K562 (cell line): ENCODE measurements at regions not wholly inside any gene's neighbourhood (a gene's known extent, or its start where the extent isn't known, plus 50 kb on each side); places are given as distances from the start of the nearest gene placed in this dataset.

Experiments
- ATAC-seq: fragments of 200-7000 bp; cut with Tn5 transposase; 3 replicates; pipeline ENCODE4 v1.9.1; 2020; ENCODE audit warnings: moderate library complexity
- BruUV-seq: library from RNA; stranded (reverse); fragments of 400-500 nt; replicated peaks from 2 replicates; lab custom pipeline; 2021; lab: Mats Ljungman, UMichigan
- CTCF ChIA-PET: fragments of 300-600 bp; formaldehyde crosslinking; extraction: SDS; loops from one replicate; lab custom pipeline; 2021; ENCODE audit warnings: low intra/inter-chr PET ratio; lab: Yijun Ruan, JAX
- POLR2A ChIA-PET: fragments of 300-600, 350-650 bp; sonication (Branson Sonifier 250); formaldehyde crosslinking; extraction: SDS; loops from one replicate; lab custom pipeline; 2021; ENCODE audit warnings: antibody characterized with exemption, inconsistent platforms; lab: Yijun Ruan, JAX
- DNase-seq, 4 experiments: peaks; one replicate each; pipeline versions ENCODE4 v3.0.0 to v3.0.0-alpha.2; 2011 to 2018; ENCODE audit warnings: low spot score in 3 of 4, mixed read lengths in 3 of 4; ENCODE audit errors: extremely low read depth in 1 of 4
- FAIRE-seq: peaks from 2 replicates; lab custom pipeline; 2011; peaks lifted over from hg19 to GRCh38; lab: Jason Lieb, UNC
- H2AFZ ChIP-seq: 2 replicates; pipeline ENCODE4 v1.6.0; 2011; ENCODE audit warnings: low read depth, low read length, control low read depth, inconsistent platforms
- H3K27ac ChIP-seq: fragments of 200-600 bp; 3 replicates; pipeline ENCODE4 v1.8.0; 2011; ENCODE audit warnings: low read depth, mild to moderate bottlenecking, control low read depth, inconsistent platforms, low read length, moderate library complexity, mixed read lengths; ENCODE audit errors: extremely low read depth
- H3K27me3 ChIP-seq, 2 experiments: fragments of 300-600 bp in 1 of 2; 2 replicates in 1 of 2; 3 replicates in 1 of 2; pipeline versions ENCODE4 v1.6.0 to v1.8.0; 2011; ENCODE audit warnings: inconsistent platforms in 2 of 2, low read length in 2 of 2, mild to moderate bottlenecking in 1 of 2, mixed read lengths in 1 of 2, moderate library complexity in 1 of 2; ENCODE audit not compliant: control insufficient read depth in 2 of 2, insufficient read depth in 2 of 2
- H3K36me3 ChIP-seq: fragments of 300-600 bp; 3 replicates; pipeline ENCODE4 v1.8.0; 2011; ENCODE audit warnings: mild to moderate bottlenecking, low read length, inconsistent platforms; ENCODE audit not compliant: control insufficient read depth, insufficient read depth
- H3K4me1 ChIP-seq, 2 experiments: fragments of 200-600 bp in 1 of 2; replicated peaks in 1 of 2; 2 replicates in 1 of 2; 3 replicates in 1 of 2; pipeline versions ENCODE4 v1.5.1 to v1.8.0; 2011; ENCODE audit warnings: inconsistent platforms in 2 of 2, low read length in 2 of 2, mild to moderate bottlenecking in 1 of 2, mixed read lengths in 1 of 2, moderate library complexity in 1 of 2; ENCODE audit not compliant: control insufficient read depth in 2 of 2, insufficient read depth in 2 of 2
- H3K4me2 ChIP-seq: 2 replicates; pipeline ENCODE4 v1.6.1; 2011; ENCODE audit warnings: low read length, control low read depth, inconsistent platforms, mixed read lengths; ENCODE audit not compliant: insufficient read depth
- H3K4me3 ChIP-seq: fragments of 200-600 bp; sonication (generic), shearing (Covaris generic); 2 replicates; pipeline ENCODE4 v1.5.1; 2016; ENCODE audit warnings: control low read depth, inconsistent platforms
- H3K79me2 ChIP-seq: fragments of 200-600 bp; 3 replicates; pipeline ENCODE4 v1.8.0; 2011; ENCODE audit warnings: low read length, inconsistent platforms; ENCODE audit not compliant: control insufficient read depth, insufficient read depth
- H3K9ac ChIP-seq, 2 experiments: 2 replicates each; pipeline versions ENCODE4 v1.6.0 to v1.6.1; 2011; ENCODE audit warnings: low read depth in 2 of 2, low read length in 2 of 2, control low read depth in 1 of 2, inconsistent platforms in 1 of 2, mild to moderate bottlenecking in 1 of 2, mixed read lengths in 1 of 2; ENCODE audit not compliant: insufficient read depth in 1 of 2
- H3K9me1 ChIP-seq: one replicate; pipeline ENCODE4 v1.6.0; 2011; ENCODE audit warnings: inconsistent platforms, mild to moderate bottlenecking, low read length, moderate library complexity; ENCODE audit not compliant: control insufficient read depth, insufficient read depth
- H3K9me3 ChIP-seq: replicated peaks from 2 replicates; pipeline ENCODE4 v1.5.1; 2011; ENCODE audit warnings: low read depth, low read length, inconsistent platforms; ENCODE audit not compliant: control insufficient read depth, insufficient read depth
- H4K20me1 ChIP-seq: replicated peaks from 2 replicates; pipeline ENCODE4 v1.6.1; 2011; ENCODE audit warnings: low read length, inconsistent platforms, mixed read lengths; ENCODE audit not compliant: control insufficient read depth, insufficient read depth
- KLF1 ChIP-seq: fragments of 450-650 bp; IDR thresholded peaks from 2 replicates; pipeline ENCODE4 v1.6.1; 2016; ENCODE audit warnings: missing genetic modification characterization, missing compliant biosample characterization
- PHB ChIP-seq: fragments of 250-450 bp; sonication (Bioruptor Pico); IDR thresholded peaks from 2 replicates; pipeline ENCODE4 v1.5.0; 2021
- ZNF146 ChIP-seq: IDR thresholded peaks from one replicate; pipeline ENCODE4 v1.6.1; 2018; ENCODE audit warnings: missing compliant biosample characterization; ENCODE audit not compliant: unreplicated experiment
- ZNF232 ChIP-seq: sonication (generic); formaldehyde crosslinking; IDR thresholded peaks from 2 replicates; pipeline ENCODE4 v1.8.0; 2022; ENCODE audit warnings: mild to moderate bottlenecking, missing genetic modification reagents
- ZNF384 ChIP-seq: IDR thresholded peaks from 2 replicates; pipeline ENCODE4 v1.6.1; 2012; ENCODE audit warnings: low read depth, low read length, improper control_type of control experiment
- WGBS: fragments of 100-300 bp; shearing (Covaris generic); methylation state at CpG from one replicate; pipeline ENCODE4 v1.1.6; 2016; ENCODE audit warnings: low coverage, mixed read lengths; ENCODE audit not compliant: insufficient coverage; ENCODE audit errors: missing lambda C conversion rate; 5-methylcytosine and 5-hydroxymethylcytosine counted together
- in situ Hi-C: fragments of 300-500 bp; cut with MboI; formaldehyde crosslinking; loops from 4 replicates; pipeline ENCODE4 v1.15.0; 2018; ENCODE audit warnings: inconsistent platforms, mixed read lengths
- intact Hi-C: fragments of 100-400 bp; cut with micrococcal nuclease; formaldehyde crosslinking; loops from 2 replicates; pipeline ENCODE4 v1.14.2; 2022

GRCh38 chr16:17749706-17750105 is 278.9 kb upstream of the XYLT1 start:
- no peak for FAIRE-seq
- ATAC-seq, result no peak
- no peak overlapping the region for H2AFZ ChIP-seq
- H4K20me1 ChIP-seq, result no peaks in the 10 kb centered on the region
- H3K4me1 ChIP-seq, result no peaks in the 10 kb centered on the region
- ChIA-PET POLR2A (no interaction called here), CTCF (no interaction called here)
- H3K27me3 ChIP-seq, result peaks cover 0 to 18% of the 10 kb centered on the region in 2 experiments; a peak in 1 of 5 replicates
- no peak overlapping the region for H3K9ac ChIP-seq
- no peaks in the 10 kb centered on the region for H3K36me3 ChIP-seq
- no peaks in the 10 kb centered on the region for H3K79me2 ChIP-seq
- no TSS peak for BruUV-seq
- H3K9me1 ChIP-seq, result no peaks in the 10 kb centered on the region
- TF ChIP-seq KLF1 (tag) (no peak), ZNF146 (CRISPR knock-in tag) (peak; percentile 65)
- no peak for DNase-seq
- WGBS, result 6% methylated on average over 1 of the region's 1 CpG
- intact Hi-C loops, result no loop called here
- no peak overlapping the region for H3K4me2 ChIP-seq
- no peak overlapping the region for H3K4me3 ChIP-seq
- H3K9me3 ChIP-seq, result no peaks in the 10 kb centered on the region
- no peak overlapping the region for H3K27ac ChIP-seq
- in situ Hi-C loops, result no loop called here

GRCh38 chr16:17748044-17748719 is 277.4 kb upstream of the XYLT1 start:
- Histone ChIP-seq H3K27ac (no peak overlapping the region), H3K36me3 (no peaks in the 10 kb centered on the region), H2AFZ (no peak overlapping the region), H3K9me1 (no peaks in the 10 kb centered on the region), H3K27me3 (peaks cover 0 to 31% of the 10 kb centered on the region in 2 experiments; a peak in 2 of 5 replicates), H3K4me2 (no peak overlapping the region), H3K79me2 (no peaks in the 10 kb centered on the region), H3K9ac (no peak overlapping the region), H3K4me1 (no peaks in the 10 kb centered on the region), H3K9me3 (no peaks in the 10 kb centered on the region), H4K20me1 (no peaks in the 10 kb centered on the region), H3K4me3 (no peak overlapping the region)
- 0% methylated on average over 11 of the region's 11 CpGs for WGBS
- ChIA-PET POLR2A (no interaction called here), CTCF (no interaction called here)
- no TSS peak for BruUV-seq
- ATAC-seq (no peak), DNase-seq (no peak), FAIRE-seq (no peak)
- intact Hi-C loops (no loop called here), in situ Hi-C loops (no loop called here)
- no peak for TF ChIP-seq PHB (CRISPR knock-in tag)
- TF ChIP-seq ZNF232, result no peak
- TF ChIP-seq ZNF384, result no peak
